ENCODE measurements at regions not wholly inside any gene's neighbourhood (a gene's known extent, or its start where the extent isn't known, plus 50 kb on each side); places are given as distances from the start of the nearest gene placed in this dataset.

DNA sequence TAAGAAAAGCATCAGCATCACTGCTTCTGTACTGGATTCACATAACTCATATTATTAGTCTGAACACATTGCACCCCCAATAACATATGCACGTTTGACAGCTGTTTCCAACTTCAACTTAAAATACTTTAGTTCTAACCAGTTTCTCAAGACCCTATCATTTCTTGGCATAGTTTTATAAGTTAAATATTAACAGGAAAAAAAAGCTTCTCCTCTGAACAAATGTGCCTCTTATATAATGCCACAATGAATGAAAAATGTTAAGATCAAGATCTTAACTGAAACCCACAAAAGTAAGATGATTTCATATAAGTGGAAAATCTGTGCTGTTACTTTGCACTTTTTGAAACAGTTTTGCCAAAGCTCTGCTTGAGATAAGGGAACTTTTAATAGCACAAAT, 652.8 kb upstream of the FAM241A start:
- DNase-seq (ENCODE audit: low read depth, low spot score): no peak
- BruUV-seq (replicated peaks): no TSS peak
- dilution Hi-C loops (cut with MboI; ENCODE audit: extremely low pct_ligation_motif_present, low sequenced_read_pairs): no loop called here
- Histone ChIP-seq H3K27ac (ENCODE audit: insufficient read depth, low read depth, low read length) (no peak overlapping the region), H3K4me1 (ENCODE audit: control insufficient read depth, extremely low read depth, insufficient read depth, low read length) (no peaks in the 10 kb centered on the region), H3K4me2 (ENCODE audit: insufficient read depth, low read length) (no peak overlapping the region), H3K27me3 (ENCODE audit: control insufficient read depth in 2 of 2, insufficient read depth in 2 of 2, low read length in 2 of 2) (no peaks in the 10 kb centered on the region), H3K4me3 (replicated peaks in 1 of 3; ENCODE audit: insufficient read depth in 1 of 3, low read depth in 1 of 3, low read length in 3 of 3) (no peak overlapping the region), H3K9ac (replicated peaks; ENCODE audit: extremely low read depth, insufficient read depth, low read length) (no peak overlapping the region), H3K9me3 (replicated peaks; ENCODE audit: control insufficient read depth, insufficient read depth, low read length) (no peaks in the 10 kb centered on the region), H3K79me2 (ENCODE audit: control insufficient read depth, insufficient read depth, low read length) (no peaks in the 10 kb centered on the region), H2AFZ (ENCODE audit: low read depth, low read length) (no peak overlapping the region), H3K9me1 (replicated peaks; ENCODE audit: control insufficient read depth, extremely low read depth, insufficient read depth, low read length) (no peaks in the 10 kb centered on the region), H4K20me1 (replicated peaks; ENCODE audit: control insufficient read depth, extremely low read depth, insufficient read depth, low read length) (no peaks in the 10 kb centered on the region), H3K36me3 (ENCODE audit: control insufficient read depth in 2 of 2, extremely low read depth in 1 of 2, insufficient read depth in 2 of 2, low read length in 2 of 2) (no peaks in the 10 kb centered on the region)
- CTCF ChIA-PET: interaction anchor here (1.3 kb wide), 1 partner anchor 17 kb away, joined by 3 read pairs; no protein-coding TSS in a partner anchor
- POLR2A ChIA-PET: no interaction called here
- intact Hi-C loops (cut with micrococcal nuclease): no loop called here
- no peak for TF ChIP-seq JUN (IDR thresholded peaks at IDR 0.05; ENCODE audit: borderline replicate concordance, insufficient read depth, insufficient read length, low read depth)
- TF ChIP-seq MYC (IDR thresholded peaks at IDR 0.05; ENCODE audit: low read depth, low read length): no peak
- TF ChIP-seq, protein P1, sequence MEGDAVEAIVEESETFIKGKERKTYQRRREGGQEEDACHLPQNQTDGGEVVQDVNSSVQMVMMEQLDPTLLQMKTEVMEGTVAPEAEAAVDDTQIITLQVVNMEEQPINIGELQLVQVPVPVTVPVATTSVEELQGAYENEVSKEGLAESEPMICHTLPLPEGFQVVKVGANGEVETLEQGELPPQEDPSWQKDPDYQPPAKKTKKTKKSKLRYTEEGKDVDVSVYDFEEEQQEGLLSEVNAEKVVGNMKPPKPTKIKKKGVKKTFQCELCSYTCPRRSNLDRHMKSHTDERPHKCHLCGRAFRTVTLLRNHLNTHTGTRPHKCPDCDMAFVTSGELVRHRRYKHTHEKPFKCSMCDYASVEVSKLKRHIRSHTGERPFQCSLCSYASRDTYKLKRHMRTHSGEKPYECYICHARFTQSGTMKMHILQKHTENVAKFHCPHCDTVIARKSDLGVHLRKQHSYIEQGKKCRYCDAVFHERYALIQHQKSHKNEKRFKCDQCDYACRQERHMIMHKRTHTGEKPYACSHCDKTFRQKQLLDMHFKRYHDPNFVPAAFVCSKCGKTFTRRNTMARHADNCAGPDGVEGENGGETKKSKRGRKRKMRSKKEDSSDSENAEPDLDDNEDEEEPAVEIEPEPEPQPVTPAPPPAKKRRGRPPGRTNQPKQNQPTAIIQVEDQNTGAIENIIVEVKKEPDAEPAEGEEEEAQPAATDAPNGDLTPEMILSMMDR (IDR thresholded peaks at IDR 0.05; ENCODE audit: extremely low read depth in 1 of 2, insufficient read depth in 1 of 2, low read depth in 1 of 2, low read length in 2 of 2): no peak
- no peak for TF ChIP-seq EZH2 (IDR thresholded peaks at IDR 0.05; ENCODE audit: borderline replicate concordance, low read depth, low read length, severe bottlenecking)
- no peak for TF ChIP-seq GATA2 (IDR thresholded peaks at IDR 0.05; ENCODE audit: insufficient read depth, insufficient read length, low read depth, low read length)
- no peak for TF ChIP-seq MAX (IDR thresholded peaks at IDR 0.05; ENCODE audit: insufficient read depth, insufficient read length)
- TF ChIP-seq POLR2AphosphoS5 (IDR thresholded peaks at IDR 0.05; ENCODE audit: insufficient read depth, low read depth, low read length): no peak
- TF ChIP-seq FOS (IDR thresholded peaks at IDR 0.05; ENCODE audit: borderline replicate concordance, insufficient read depth, low read length): no peak
- TF ChIP-seq POLR2A (IDR thresholded peaks at IDR 0.05; ENCODE audit: low read depth, low read length): no peak
- FAIRE-seq: no peak

Data from endothelial cell of umbilical vein (primary cell).